NCI-H146 treated with DMSO at 0.1 percent for 48 hours (cell line): ENCODE measurements at regions not wholly inside any gene's neighbourhood (a gene's known extent, or its start where the extent isn't known, plus 50 kb on each side); places are given as distances from the start of the nearest gene placed in this dataset.

Experiments
- DNase-seq: peaks from one replicate; lab custom pipeline; 2025; ENCODE audit not compliant: unreplicated experiment; lab: John Stamatoyannopoulos, UW

DNA sequence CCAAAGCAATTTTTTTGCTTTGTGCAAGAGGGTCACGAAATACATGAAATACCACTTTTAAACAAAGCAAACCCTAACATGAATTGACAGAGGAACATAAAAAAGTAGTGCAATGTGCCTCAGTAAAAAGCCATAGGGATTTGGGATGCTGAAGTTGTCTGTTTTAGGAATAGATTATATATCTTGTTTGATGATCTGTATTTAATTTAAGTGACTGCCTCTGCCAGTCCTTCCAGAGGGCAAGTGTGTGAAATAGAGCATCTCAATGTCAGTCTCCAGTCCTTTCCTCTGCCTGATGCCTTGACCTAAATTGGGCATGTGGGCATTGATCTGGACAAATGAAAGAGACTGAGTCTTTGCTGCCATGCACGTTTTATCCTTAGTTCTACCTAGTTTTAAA, 222.8 kb downstream of the PTPRC start:
- DNase-seq: no peak

GRCh38 chr1:198864695-198865094, 225.9 kb downstream of the PTPRC start:
- DNase-seq: no peak

GRCh38 chr1:198865319-198865718, 226.5 kb downstream of the PTPRC start:
- no peak for DNase-seq

DNA sequence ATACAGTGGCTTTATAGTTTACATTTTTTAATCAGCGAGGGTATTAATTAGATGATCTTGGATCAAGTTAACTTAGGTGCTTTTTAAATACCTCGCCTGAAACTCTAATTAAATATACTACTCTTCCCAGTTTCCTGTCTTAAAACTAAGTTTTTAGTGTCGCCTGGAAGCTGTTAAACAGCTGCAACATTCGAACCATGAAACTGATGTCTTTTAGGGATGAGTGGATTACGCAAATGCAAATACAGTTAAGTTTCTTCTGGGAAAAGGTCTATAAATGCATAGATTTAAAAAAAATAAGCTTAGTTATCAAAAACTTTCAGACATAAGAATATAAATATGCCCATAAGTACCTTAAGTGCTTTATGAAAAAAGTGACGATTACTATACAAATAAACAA, 228.3 kb downstream of the PTPRC start:
- DNase-seq: no peak

GRCh38 chr1:198873696-198874230, 234.9 kb downstream of the PTPRC start:
- DNase-seq: no peak

DNA sequence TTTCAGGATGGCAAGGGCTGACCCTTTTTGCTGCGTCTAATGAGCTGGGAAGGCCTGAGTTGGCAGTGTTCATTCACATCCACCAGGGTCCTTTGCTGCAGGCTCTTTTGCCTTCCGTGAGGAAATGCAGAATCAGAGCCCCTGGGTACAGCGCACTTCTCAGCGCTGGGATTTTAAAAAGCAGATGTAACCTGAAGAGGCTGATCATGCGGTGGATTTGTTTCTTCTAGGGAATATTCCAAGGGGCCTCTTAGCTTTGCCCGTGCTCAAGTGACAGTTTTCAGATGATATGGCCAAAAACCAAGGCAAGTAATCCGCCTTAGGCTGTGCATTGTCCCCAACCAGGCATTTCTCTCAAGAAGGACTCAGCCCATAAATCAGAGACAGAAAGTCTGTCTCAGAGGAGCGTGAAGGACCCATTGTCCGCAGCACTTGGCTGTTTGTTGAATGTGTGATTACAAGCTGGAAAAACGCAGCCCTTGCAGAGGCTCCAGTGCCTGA, 237.6 kb downstream of the PTPRC start:
- no peak for DNase-seq

GRCh38 chr1:198878566-198878965, 239.7 kb downstream of the PTPRC start:
- no peak for DNase-seq

DNA sequence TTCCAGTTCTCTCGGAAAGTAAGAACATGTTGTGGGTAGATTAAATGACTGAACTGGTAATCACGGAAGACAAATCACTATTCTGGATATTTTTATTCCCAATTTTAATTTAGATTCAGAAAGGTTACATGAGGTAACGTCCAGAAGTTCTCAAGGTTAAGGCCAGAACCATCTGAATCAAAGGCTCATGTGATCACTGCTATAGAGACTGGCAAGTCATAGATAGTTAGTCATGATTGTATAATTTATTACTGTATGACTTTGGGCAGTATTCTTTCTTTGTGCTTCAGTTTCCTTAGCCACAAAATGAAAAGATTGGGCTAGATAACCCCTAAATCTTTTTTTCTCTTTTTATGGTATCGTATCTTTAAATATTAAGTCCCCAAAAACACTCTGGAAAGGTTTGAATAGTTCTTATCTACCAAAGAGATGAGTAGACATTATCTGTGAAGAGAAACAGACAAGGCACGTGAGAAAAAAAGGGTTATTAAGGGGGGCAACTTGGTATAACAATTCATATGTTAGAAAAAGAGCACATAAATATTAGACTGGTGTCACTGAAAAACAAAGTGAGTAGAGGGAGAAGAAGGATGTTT, 241.0 kb downstream of the PTPRC start:
- DNase-seq: no peak

DNA sequence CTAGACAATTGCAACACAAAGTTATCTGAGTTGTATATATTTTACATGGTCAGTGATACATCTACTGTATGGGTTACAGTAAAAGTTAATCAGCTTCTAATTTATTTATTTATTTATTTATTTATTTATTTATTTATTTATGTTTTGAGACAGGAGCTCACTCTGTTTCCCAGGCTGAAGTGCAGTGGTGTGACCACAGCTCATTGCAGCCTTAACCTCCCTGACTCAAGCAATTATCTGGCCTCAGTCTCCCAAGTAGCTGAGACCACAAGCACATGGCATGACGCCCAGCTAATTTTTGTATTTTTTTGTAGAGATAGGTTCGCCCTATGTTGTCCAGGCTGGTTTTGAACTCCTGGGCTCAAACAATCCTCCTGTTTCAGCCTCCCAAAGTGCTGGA, 241.6 kb downstream of the PTPRC start:
- no peak for DNase-seq

- DNase-seq: no peak
Measured at GRCh38 chr1:198880818-198881597, 242.2 kb downstream of the PTPRC start.

GRCh38 chr1:198883184-198883583, 244.3 kb downstream of the PTPRC start:
- no peak for DNase-seq

DNA sequence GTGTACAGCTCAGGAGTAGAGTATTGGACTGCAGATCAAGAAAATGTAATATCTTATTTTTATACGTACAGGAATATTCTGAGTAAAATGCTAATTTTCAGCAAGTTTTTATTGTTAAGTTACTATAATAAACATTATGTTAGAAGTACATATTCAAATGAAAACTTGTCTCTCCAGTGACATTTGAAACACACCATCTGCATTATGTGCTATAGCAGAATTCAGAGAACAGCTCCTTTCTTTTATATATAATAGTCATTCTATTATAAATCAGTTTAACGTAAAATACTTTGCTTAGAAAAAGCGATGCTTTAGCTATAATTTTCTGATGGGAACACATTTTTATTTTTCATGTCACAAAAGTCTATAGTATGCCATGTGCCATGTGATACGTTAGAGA, 249.0 kb downstream of the PTPRC start:
- no peak for DNase-seq

DNA sequence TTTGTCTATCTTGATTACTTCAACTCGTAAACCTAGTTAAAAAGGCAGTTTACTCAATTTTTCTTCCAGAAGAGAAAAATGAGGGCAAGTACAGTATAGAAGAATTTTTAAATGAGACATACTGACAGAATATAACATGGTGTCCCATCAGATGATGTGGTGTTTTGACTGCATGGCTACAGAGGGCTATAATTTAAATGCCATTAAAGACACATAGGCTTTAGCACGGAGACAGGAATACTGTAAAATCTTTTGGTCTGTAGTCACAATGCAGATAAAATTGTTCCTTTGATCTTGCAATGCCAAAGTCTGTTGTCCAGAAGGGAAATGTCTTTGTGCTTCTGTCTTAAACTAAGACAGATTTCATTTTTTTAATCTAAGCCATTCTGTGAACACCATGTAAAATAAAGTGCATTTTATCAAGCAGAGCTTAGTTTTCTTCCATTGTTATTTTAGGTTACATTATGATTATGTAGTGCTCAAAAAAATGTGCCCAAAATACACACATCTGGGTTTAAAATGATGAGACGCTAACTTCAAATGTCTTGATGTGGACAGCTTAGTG, 249.6 kb downstream of the PTPRC start:
- no peak for DNase-seq

- DNase-seq: no peak
Measured at GRCh38 chr1:198889101-198889500, 250.3 kb downstream of the PTPRC start.

DNA sequence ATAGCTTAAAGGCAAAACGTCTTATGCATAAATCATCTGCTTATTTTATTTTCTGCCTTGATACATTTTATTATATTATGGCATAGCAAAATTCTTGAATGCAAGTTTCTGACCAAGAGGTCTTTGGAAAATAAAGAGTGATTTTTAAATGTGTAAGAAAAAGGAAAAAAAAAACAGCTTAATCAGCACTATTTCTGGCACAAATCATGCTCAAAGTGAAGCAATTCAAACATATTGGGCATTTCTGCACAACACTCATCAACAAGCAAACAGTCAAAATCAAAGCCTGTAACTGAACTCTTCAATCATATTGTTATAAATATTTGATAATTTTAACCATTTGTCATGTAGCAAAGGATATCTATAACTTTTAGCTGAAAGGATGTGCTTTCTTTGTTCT, 250.9 kb downstream of the PTPRC start:
- no peak for DNase-seq

DNA sequence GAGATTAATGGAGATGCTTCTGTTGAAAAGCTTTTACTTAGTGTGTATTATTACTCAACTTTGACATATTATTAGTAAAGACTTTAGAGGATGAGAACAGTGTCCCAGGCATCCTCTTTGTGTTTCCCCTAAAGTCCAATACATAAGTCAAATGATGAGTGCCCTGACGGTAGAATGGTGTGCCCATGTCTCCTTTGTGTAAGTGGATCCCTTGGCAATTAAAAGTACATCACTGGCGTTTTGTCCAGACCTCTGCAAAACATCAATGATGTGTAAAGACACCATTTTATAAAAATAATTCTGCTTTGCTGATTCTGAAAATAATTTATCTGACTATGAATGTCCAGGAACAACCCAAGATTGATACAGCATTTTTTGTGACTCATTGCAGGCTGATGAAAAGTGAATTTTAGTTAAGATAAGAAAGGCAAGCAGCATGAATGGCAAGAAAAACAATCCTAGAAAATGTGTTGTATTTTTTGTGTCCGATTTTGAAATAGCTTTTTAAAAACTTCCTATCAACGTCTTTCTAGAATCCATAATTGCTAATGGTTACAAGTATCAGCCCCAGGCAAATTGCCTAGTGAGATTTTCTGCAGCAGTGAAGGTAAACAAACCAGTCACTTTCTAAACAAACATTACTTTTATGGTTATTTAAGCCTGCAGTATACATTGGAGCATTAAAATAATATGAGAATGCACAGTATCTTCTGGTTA, 251.5 kb downstream of the PTPRC start:
- peak; percentile 11 for DNase-seq

- no peak for DNase-seq
Measured at GRCh38 chr1:198892065-198892464, 253.2 kb downstream of the PTPRC start.

- no peak for DNase-seq
Measured at GRCh38 chr1:198893141-198893540, 254.3 kb downstream of the PTPRC start.

DNA sequence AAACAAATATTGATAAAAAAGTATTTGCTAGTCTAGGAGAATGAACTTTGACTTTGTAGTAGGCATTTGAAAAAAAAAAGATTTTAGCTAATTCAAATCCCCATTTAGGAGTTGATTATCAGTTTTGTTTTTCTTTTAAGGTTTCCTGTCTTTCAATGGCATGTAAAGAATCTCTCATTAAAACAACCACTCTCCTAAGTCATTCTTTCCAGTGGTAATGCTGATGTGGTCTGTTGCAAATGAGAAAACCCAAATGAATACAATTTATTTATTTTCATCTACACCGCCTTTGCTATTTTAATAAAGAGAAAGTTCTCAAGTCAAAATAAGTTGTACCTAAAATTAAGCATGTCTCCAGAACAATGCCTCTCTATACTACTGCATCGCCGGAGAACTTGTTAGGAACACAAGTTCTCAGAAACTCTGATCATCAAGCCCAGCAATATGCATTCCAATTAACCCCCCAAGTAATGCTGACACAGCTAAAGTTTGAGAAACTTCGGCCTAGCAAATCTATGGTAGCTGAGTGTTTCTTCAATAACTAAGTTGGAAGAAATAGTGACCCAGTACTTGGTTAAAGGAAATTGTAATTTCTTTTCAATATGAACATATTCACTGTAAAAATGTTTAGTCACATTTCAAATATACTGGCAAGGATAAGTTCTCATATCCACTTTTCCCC, 255.1 kb downstream of the PTPRC start:
- DNase-seq: no peak

DNA sequence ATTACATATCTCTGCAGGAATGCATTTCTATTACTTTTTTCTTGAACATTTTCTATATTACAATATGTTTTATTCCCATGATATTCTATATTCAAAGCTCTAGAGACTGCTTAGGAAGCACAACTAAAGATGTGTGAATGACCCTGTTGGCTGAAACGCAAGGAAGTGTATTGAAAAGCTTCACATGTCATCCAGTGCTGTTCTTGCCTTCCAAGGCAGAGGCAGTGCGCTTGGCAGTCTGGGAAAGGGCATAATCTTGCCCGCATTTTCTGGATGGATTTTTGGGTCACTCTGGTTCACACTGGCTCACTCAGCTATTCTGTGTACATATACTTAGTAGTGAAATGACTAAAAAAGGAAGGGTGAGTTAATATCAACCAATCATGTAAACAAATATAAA, 262.4 kb downstream of the PTPRC start:
- DNase-seq: no peak

DNA sequence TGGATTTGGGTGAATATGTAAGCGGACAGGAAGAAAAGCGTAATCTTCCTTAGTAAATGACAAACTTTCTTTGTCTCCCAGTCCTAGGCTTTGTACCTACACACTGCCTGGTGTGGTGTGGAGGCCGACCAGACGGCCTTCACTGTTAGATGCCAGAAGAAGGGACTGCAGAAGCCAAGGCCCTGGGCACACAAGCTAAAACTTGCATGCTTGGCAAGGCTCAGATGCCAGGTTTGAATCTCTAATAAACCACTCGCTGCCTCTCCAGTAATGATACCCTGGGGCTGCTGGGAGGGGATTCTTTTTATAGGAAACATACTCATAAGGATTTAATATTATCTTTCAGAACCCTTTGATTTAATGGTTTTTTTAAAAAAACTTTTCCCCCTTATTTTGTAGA, 263.8 kb downstream of the PTPRC start:
- DNase-seq: no peak
